ES-I3 (cell line): ENCODE measurements at regions not wholly inside any gene's neighbourhood (a gene's known extent, or its start where the extent isn't known, plus 50 kb on each side); places are given as distances from the start of the nearest gene placed in this dataset.

Experiments used
- H3K36me3 ChIP-seq: 2 replicates; pipeline ENCODE4 v1.6.1; 2013; ENCODE audit warnings: mild to moderate bottlenecking, low read length, control low read depth, moderate library complexity; ENCODE audit not compliant: insufficient read depth
- H3K4me1 ChIP-seq: 2 replicates; pipeline ENCODE4 v1.6.1; 2013; ENCODE audit warnings: mild to moderate bottlenecking, control low read depth, low read length; ENCODE audit not compliant: insufficient read depth
- H3K9ac ChIP-seq: 2 replicates; pipeline ENCODE4 v1.6.1; 2013; ENCODE audit warnings: low read depth, mild to moderate bottlenecking, low read length, moderate library complexity
- H3K9me3 ChIP-seq: 2 replicates; pipeline ENCODE4 v1.6.1; 2013; ENCODE audit warnings: mild to moderate bottlenecking, low read length, moderate library complexity; ENCODE audit not compliant: control insufficient read depth, insufficient read depth

GRCh38 chr2:7774481-7774880 lies 857.3 kb downstream of the RNF144A start:
- H3K4me1 ChIP-seq = no peaks in the 10 kb centered on the region
- H3K36me3 ChIP-seq = no peaks in the 10 kb centered on the region
- H3K9me3 ChIP-seq = no peaks in the 10 kb centered on the region; the same call in 1 of the 2 replicates
- H3K9ac ChIP-seq = no peak overlapping the region

GRCh38 chr2:7777668-7778067 lies 860.5 kb downstream of the RNF144A start:
- Histone ChIP-seq H3K4me1 (no peaks in the 10 kb centered on the region), H3K9ac (no peak overlapping the region), H3K9me3 (no peaks in the 10 kb centered on the region), H3K36me3 (no peaks in the 10 kb centered on the region)

- no peaks in the 10 kb centered on the region for H3K4me1 ChIP-seq
- H3K36me3 ChIP-seq = no peaks in the 10 kb centered on the region
- H3K9ac ChIP-seq = no peak overlapping the region
- H3K9me3 ChIP-seq = no peaks in the 10 kb centered on the region
Measured at GRCh38 chr2:7780321-7780720, 863.1 kb downstream of the RNF144A start.

- Histone ChIP-seq H3K36me3 (no peaks in the 10 kb centered on the region), H3K9me3 (no peaks in the 10 kb centered on the region; the same call in 1 of the 2 replicates), H3K4me1 (no peaks in the 10 kb centered on the region), H3K9ac (no peak overlapping the region)
Measured at GRCh38 chr2:7785700-7786099, 868.5 kb downstream of the RNF144A start.

- H3K9me3 ChIP-seq = no peaks in the 10 kb centered on the region; the same call in 1 of the 2 replicates
- H3K4me1 ChIP-seq = no peaks in the 10 kb centered on the region
- no peak overlapping the region for H3K9ac ChIP-seq
- H3K36me3 ChIP-seq = no peaks in the 10 kb centered on the region
Measured at GRCh38 chr2:7788736-7789135, 871.5 kb downstream of the RNF144A start.

- no peaks in the 10 kb centered on the region for H3K4me1 ChIP-seq
- no peak overlapping the region for H3K9ac ChIP-seq
- no peaks in the 10 kb centered on the region; the same call in 1 of the 2 replicates for H3K9me3 ChIP-seq
- H3K36me3 ChIP-seq = no peaks in the 10 kb centered on the region
Measured at GRCh38 chr2:7792031-7792651, 874.9 kb downstream of the RNF144A start.

- no peaks in the 10 kb centered on the region for H3K4me1 ChIP-seq
- H3K9me3 ChIP-seq = peaks cover under 1% of the 10 kb centered on the region; the same call in 1 of the 2 replicates
- no peaks in the 10 kb centered on the region for H3K36me3 ChIP-seq
- no peak overlapping the region for H3K9ac ChIP-seq
Measured at GRCh38 chr2:7795778-7796563, 878.8 kb downstream of the RNF144A start.

GRCh38 chr2:7800031-7800430 lies 881.8 kb upstream of the ID2 start:
- Histone ChIP-seq H3K9ac (no peak overlapping the region), H3K4me1 (no peaks in the 10 kb centered on the region), H3K9me3 (peaks cover 8% of the 10 kb centered on the region), H3K36me3 (no peaks in the 10 kb centered on the region)

- Histone ChIP-seq H3K36me3 (no peaks in the 10 kb centered on the region), H3K9me3 (peaks cover 12% of the 10 kb centered on the region), H3K9ac (no peak overlapping the region), H3K4me1 (no peaks in the 10 kb centered on the region)
Measured at GRCh38 chr2:7801212-7801611, 880.6 kb upstream of the ID2 start.

GRCh38 chr2:7803515-7803914 lies 878.3 kb upstream of the ID2 start:
- H3K36me3 ChIP-seq = no peaks in the 10 kb centered on the region
- no peak overlapping the region for H3K9ac ChIP-seq
- H3K9me3 ChIP-seq = peaks cover 12% of the 10 kb centered on the region

GRCh38 chr2:7809640-7810039 lies 872.2 kb upstream of the ID2 start:
- H3K36me3 ChIP-seq = no peaks in the 10 kb centered on the region
- H3K9ac ChIP-seq = no peak overlapping the region
- H3K9me3 ChIP-seq = 0 out of 2 replicates have a peak, but pooled peaks cover 3% of the 10 kb centered on the region
- no peaks in the 10 kb centered on the region for H3K4me1 ChIP-seq

More at GRCh38 chr2:7803515-7803914, 878.3 kb upstream of the ID2 start:
- H3K4me1 ChIP-seq = no peaks in the 10 kb centered on the region

- H3K4me1 ChIP-seq = no peaks in the 10 kb centered on the region
- H3K36me3 ChIP-seq = no peaks in the 10 kb centered on the region
- no peak overlapping the region for H3K9ac ChIP-seq
- H3K9me3 ChIP-seq = no peaks in the 10 kb centered on the region
Measured at GRCh38 chr2:7811073-7811472, 870.8 kb upstream of the ID2 start.

- H3K4me1 ChIP-seq = no peaks in the 10 kb centered on the region
- H3K36me3 ChIP-seq = no peaks in the 10 kb centered on the region
- H3K9ac ChIP-seq = no peak overlapping the region
- H3K9me3 ChIP-seq = no peaks in the 10 kb centered on the region
Measured at GRCh38 chr2:7812231-7812995, 869.4 kb upstream of the ID2 start.

GRCh38 chr2:7813541-7814292 lies 868.1 kb upstream of the ID2 start:
- Histone ChIP-seq H3K4me1 (no peaks in the 10 kb centered on the region), H3K9me3 (no peaks in the 10 kb centered on the region), H3K9ac (no peak overlapping the region), H3K36me3 (no peaks in the 10 kb centered on the region)
